Gastroesophageal sphincter (tissue), 4 donors: ENCODE measurements at regions not wholly inside any gene's neighbourhood (a gene's known extent, or its start where the extent isn't known, plus 50 kb on each side); places are given as distances from the start of the nearest gene placed in this dataset.

Source experiments
- ATAC-seq: fragments of 150-250 bp; one replicate; pipeline ENCODE4 v1.9.1; 2016; ENCODE audit warnings: mild to moderate bottlenecking, moderate library complexity
- H3K27ac ChIP-seq, 4 donors: fragments of 200-600 bp; sonication (generic) in 3 of 4; 1 replicate in 3 of 4; 2 replicates in 1 of 4; pipeline ENCODE4 v1.5.1; 2016 to 2019
- H3K27me3 ChIP-seq: fragments of 200-600 bp; sonication (generic); one replicate; pipeline ENCODE4 v1.5.1; 2019
- H3K36me3 ChIP-seq, 2 donors: fragments of 200-600 bp; sonication (generic); one replicate each; pipeline ENCODE4 v1.5.1; 2019; ENCODE audit warnings: control low read depth in 1 of 2
- H3K4me1 ChIP-seq, 3 donors: fragments of 200-600 bp; sonication (generic); 1 replicate in 2 of 3; 2 replicates in 1 of 3; pipeline ENCODE4 v1.5.1; 2016 to 2019; ENCODE audit warnings: control low read depth in 2 of 3
- H3K4me3 ChIP-seq, 2 donors: fragments of 200-600 bp; sonication (generic); one replicate each; pipeline ENCODE4 v1.5.1; 2019; ENCODE audit warnings: mild to moderate bottlenecking in 1 of 2, moderate library complexity in 1 of 2
- H3K9me3 ChIP-seq, 3 donors: fragments of 200-600 bp; sonication (generic); one replicate each; pipeline ENCODE4 v1.5.1; 2017 to 2019; ENCODE audit warnings: control low read depth in 2 of 3
- CTCF ChIP-seq, 4 experiments: fragments of 200-600 bp in 2 of 4; fragments of 450-650 bp in 2 of 4; sonication (generic) in 1 of 4; IDR thresholded peaks; one replicate each; pipeline ENCODE4 v1.5.1; 2017 to 2019; ENCODE audit warnings: antibody characterized with exemption in 4 of 4, mild to moderate bottlenecking in 2 of 4, moderate library complexity in 2 of 4
- EP300 ChIP-seq: sonication (generic); formaldehyde crosslinking; IDR thresholded peaks from one replicate; pipeline ENCODE4 v1.6.1; 2017; ENCODE audit warnings: antibody characterized with exemption, mild to moderate bottlenecking
- POLR2A ChIP-seq, 2 donors: fragments of 450-650 bp; IDR thresholded peaks; one replicate each; pipeline ENCODE4 v1.6.1; 2017; ENCODE audit warnings: antibody characterized with exemption in 2 of 2, mild to moderate bottlenecking in 2 of 2, moderate library complexity in 1 of 2
- POLR2AphosphoS5 ChIP-seq: sonication (generic); formaldehyde crosslinking; IDR thresholded peaks from one replicate; pipeline ENCODE4 v1.6.1; 2017; ENCODE audit warnings: antibody characterized with exemption
- WGBS, 2 donors: methylation state at CpG; one replicate each; pipeline ENCODE4 v1.1.5; 2018; ENCODE audit warnings: low coverage in 1 of 2; 5-methylcytosine and 5-hydroxymethylcytosine counted together

GRCh38 chr12:19962192-19962591, 406.1 kb upstream of the PDE3A start:
- 57 to 76% methylated on average over 3 to 5 of the region's 5 CpGs for WGBS, 2 donors
- H3K4me3 ChIP-seq, result no peak overlapping the region
- no peaks in the 10 kb centered on the region for H3K27me3 ChIP-seq
- no peak overlapping the region for H3K27ac ChIP-seq
- no peaks in the 10 kb centered on the region for H3K36me3 ChIP-seq
- TF ChIP-seq POLR2A (IDR thresholded peaks at IDR 0.05) (no peak), EP300 (no peak), POLR2AphosphoS5 (no peak), CTCF (IDR thresholded peaks at IDR 0.05) (no peak)
- peaks cover 0 to 2% (median 2%) of the 10 kb centered on the region in 3 donors for H3K4me1 ChIP-seq
- ATAC-seq, result no peak
- H3K9me3 ChIP-seq, result no peaks in the 10 kb centered on the region

GRCh38 chr12:19963972-19964371, 404.4 kb upstream of the PDE3A start:
- 72 to 89% methylated on average over 2 to 3 of the region's 3 CpGs for WGBS, 2 donors
- Histone ChIP-seq H3K4me1 (peaks cover 3 to 15% (median 8%) of the 10 kb centered on the region in 3 donors), H3K4me3 (no peak overlapping the region), H3K27ac (no peak overlapping the region), H3K36me3 (no peaks in the 10 kb centered on the region), H3K27me3 (no peaks in the 10 kb centered on the region), H3K9me3 (no peaks in the 10 kb centered on the region)
- ATAC-seq, result no peak
- TF ChIP-seq POLR2A (IDR thresholded peaks at IDR 0.05), result no peak
- TF ChIP-seq CTCF (IDR thresholded peaks at IDR 0.05), result no peak
- TF ChIP-seq EP300, result no peak
- no peak for TF ChIP-seq POLR2AphosphoS5

GRCh38 chr12:19964549-19964948, 403.8 kb upstream of the PDE3A start:
- ATAC-seq, result no peak
- H3K36me3 ChIP-seq, result no peaks in the 10 kb centered on the region
- no peak overlapping the region for H3K27ac ChIP-seq
- H3K9me3 ChIP-seq, result no peaks in the 10 kb centered on the region
- WGBS, 2 donors, result 41 to 42% methylated on average over 3 of the region's 3 CpGs
- no peaks in the 10 kb centered on the region for H3K27me3 ChIP-seq
- H3K4me3 ChIP-seq, result no peak overlapping the region
- TF ChIP-seq POLR2A (IDR thresholded peaks at IDR 0.05) (no peak), CTCF (IDR thresholded peaks at IDR 0.05) (no peak), POLR2AphosphoS5 (no peak), EP300 (no peak)
- peaks cover 3 to 15% (median 8%) of the 10 kb centered on the region in 3 donors for H3K4me1 ChIP-seq

GRCh38 chr12:19965196-19966038, 402.9 kb upstream of the PDE3A start:
- H3K27ac ChIP-seq, result no peak overlapping the region

More at GRCh38 chr12:19965196-19966038, 402.9 kb upstream of the PDE3A start:
- Histone ChIP-seq H3K27me3 (no peaks in the 10 kb centered on the region), H3K4me1 (peaks cover 3 to 20% (median 8%) of the 10 kb centered on the region in 3 donors), H3K4me3 (no peak overlapping the region), H3K36me3 (no peaks in the 10 kb centered on the region), H3K9me3 (no peaks in the 10 kb centered on the region)
- ATAC-seq, result no peak
- 60 to 75% methylated on average over 3 of the region's 3 CpGs for WGBS, 2 donors
- no peak for TF ChIP-seq POLR2AphosphoS5
- TF ChIP-seq POLR2A (IDR thresholded peaks at IDR 0.05), result no peak
- no peak for TF ChIP-seq EP300
- no peak for TF ChIP-seq CTCF (IDR thresholded peaks at IDR 0.05)
